ENCODE measurements at regions not wholly inside any gene's neighbourhood (a gene's known extent, or its start where the extent isn't known, plus 50 kb on each side); places are given as distances from the start of the nearest gene placed in this dataset.
"Not testable (repeated sequence)": the region's sequence is repeated elsewhere in the genome, so short reads cannot be mapped to it uniquely, and the experiment has no call there.

GRCh38 chr13:86918682-86919081, 752.5 kb upstream of the SLITRK5 start:
- no peak overlapping the region for H3K27ac ChIP-seq
- TF ChIP-seq ZFX (IDR thresholded peaks at IDR 0.05) (no peak), CTCF (conservative IDR thresholded peaks at IDR 0.05) (no peak)

GRCh38 chr13:86920961-86921360, 750.2 kb upstream of the SLITRK5 start:
- no peak for TF ChIP-seq CTCF (conservative IDR thresholded peaks at IDR 0.05)
- TF ChIP-seq ZFX (IDR thresholded peaks at IDR 0.05) = no peak
- H3K27ac ChIP-seq = no peak overlapping the region

- TF ChIP-seq CTCF (conservative IDR thresholded peaks at IDR 0.05) = no peak
- TF ChIP-seq ZFX (IDR thresholded peaks at IDR 0.05) = no peak
- no peak overlapping the region for H3K27ac ChIP-seq
Measured at GRCh38 chr13:86922936-86923335, 748.2 kb upstream of the SLITRK5 start.

GRCh38 chr13:86926916-86927315, 744.3 kb upstream of the SLITRK5 start:
- H3K27ac ChIP-seq = not testable (repeated sequence)

- no peak overlapping the region for H3K27ac ChIP-seq
- TF ChIP-seq CTCF (conservative IDR thresholded peaks at IDR 0.05) = no peak
- TF ChIP-seq ZFX (IDR thresholded peaks at IDR 0.05) = no peak
Measured at GRCh38 chr13:86932776-86933334, 738.3 kb upstream of the SLITRK5 start.

- TF ChIP-seq ZFX (IDR thresholded peaks at IDR 0.05) (no peak), CTCF (conservative IDR thresholded peaks at IDR 0.05) (no peak)
- H3K27ac ChIP-seq = no peak overlapping the region
Measured at GRCh38 chr13:86933676-86934075, 737.5 kb upstream of the SLITRK5 start.

- no peak overlapping the region for H3K27ac ChIP-seq
- TF ChIP-seq ZFX (IDR thresholded peaks at IDR 0.05) (no peak), CTCF (conservative IDR thresholded peaks at IDR 0.05) (no peak)
Measured at GRCh38 chr13:86937316-86937715, 733.9 kb upstream of the SLITRK5 start.

GRCh38 chr13:86945584-86945983, 725.6 kb upstream of the SLITRK5 start:
- no peak for TF ChIP-seq CTCF (conservative IDR thresholded peaks at IDR 0.05)
- H3K27ac ChIP-seq = no peak overlapping the region
